ENCODE measurements at regions not wholly inside any gene's neighbourhood (a gene's known extent, or its start where the extent isn't known, plus 50 kb on each side); places are given as distances from the start of the nearest gene placed in this dataset.

DNA sequence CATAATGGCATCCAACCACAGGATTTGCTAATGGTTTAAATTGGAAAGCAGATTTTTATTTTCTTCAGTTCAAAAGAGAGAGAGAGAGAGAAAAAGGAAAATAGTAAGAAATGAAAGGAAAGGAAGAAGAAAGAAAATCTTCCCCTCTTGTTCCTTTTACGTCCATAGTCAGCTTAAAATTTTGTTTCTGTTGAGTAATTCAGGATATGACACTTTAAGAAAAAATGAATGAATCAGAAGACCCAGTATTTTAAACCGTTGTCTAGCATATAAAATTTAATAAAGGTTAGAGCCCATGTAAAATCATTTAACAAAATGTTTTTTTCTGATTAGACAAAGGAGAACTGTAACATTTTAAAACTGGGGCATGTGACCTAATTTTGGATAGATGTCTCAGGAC, 391.8 kb upstream of the EPHA5 start:
- TF ChIP-seq, protein P1, sequence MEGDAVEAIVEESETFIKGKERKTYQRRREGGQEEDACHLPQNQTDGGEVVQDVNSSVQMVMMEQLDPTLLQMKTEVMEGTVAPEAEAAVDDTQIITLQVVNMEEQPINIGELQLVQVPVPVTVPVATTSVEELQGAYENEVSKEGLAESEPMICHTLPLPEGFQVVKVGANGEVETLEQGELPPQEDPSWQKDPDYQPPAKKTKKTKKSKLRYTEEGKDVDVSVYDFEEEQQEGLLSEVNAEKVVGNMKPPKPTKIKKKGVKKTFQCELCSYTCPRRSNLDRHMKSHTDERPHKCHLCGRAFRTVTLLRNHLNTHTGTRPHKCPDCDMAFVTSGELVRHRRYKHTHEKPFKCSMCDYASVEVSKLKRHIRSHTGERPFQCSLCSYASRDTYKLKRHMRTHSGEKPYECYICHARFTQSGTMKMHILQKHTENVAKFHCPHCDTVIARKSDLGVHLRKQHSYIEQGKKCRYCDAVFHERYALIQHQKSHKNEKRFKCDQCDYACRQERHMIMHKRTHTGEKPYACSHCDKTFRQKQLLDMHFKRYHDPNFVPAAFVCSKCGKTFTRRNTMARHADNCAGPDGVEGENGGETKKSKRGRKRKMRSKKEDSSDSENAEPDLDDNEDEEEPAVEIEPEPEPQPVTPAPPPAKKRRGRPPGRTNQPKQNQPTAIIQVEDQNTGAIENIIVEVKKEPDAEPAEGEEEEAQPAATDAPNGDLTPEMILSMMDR (conservative IDR thresholded peaks at IDR 0.05; ENCODE audit: low read length) = no peak
- no peak for TF ChIP-seq EZH2phosphoT487 (IDR thresholded peaks at IDR 0.05; ENCODE audit: borderline replicate concordance, low read depth, low read length)

Data from OCI-LY7 (cell line).